GM21723 (cell line): ENCODE measurements at regions not wholly inside any gene's neighbourhood (a gene's known extent, or its start where the extent isn't known, plus 50 kb on each side); places are given as distances from the start of the nearest gene placed in this dataset.

ENCODE experiments used
- ATAC-seq: cut with Tn5 transposase; IDR thresholded peaks from one replicate; pipeline ENCODE4 v1.9.1; 2021; ENCODE audit warnings: mild to moderate bottlenecking, moderate library complexity; ENCODE audit not compliant: unreplicated experiment

- ATAC-seq, result no peak
Measured at GRCh38 chr3:197353001-197353866, 54.8 kb upstream of the DLG1 start.

DNA sequence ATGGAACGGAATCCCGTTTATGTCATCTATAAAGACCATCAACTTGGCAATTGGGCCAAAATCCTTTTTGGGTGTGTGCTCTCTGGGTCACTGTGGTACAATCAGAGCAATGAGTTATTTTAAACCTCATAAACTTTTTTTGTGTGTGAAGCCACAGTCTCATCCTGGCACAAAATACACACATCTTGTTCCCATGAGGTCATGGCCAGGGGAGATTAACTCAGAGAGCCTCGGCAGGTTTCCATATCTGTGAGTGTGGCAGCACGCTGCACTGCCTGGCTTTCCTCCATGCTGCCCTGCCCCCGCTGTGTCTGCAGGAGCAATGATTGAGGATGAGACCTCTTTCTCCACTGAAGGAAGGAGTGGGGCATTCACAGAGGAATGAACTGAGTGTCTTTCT, 54.0 kb upstream of the DLG1 start:
- no peak for ATAC-seq

DNA sequence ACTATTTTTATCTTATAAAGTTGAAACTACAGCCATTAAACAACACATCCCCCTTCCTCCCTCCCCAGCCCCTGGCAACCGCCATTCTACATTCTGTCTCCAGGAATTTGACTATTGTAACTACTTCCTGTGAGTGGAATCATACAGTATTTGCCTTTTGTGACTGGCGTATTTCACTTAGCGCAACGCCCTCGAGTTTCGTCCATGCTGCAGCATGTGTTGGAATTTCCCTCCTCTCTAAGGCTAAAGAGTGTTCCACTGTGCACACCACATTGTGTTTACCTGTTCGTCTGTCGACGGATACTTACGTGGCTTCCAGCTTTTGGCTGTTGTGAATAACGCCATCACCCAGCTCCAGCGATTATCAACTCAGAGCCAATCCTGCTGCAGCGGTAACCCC, 52.0 kb upstream of the DLG1 start:
- no peak for ATAC-seq

DNA sequence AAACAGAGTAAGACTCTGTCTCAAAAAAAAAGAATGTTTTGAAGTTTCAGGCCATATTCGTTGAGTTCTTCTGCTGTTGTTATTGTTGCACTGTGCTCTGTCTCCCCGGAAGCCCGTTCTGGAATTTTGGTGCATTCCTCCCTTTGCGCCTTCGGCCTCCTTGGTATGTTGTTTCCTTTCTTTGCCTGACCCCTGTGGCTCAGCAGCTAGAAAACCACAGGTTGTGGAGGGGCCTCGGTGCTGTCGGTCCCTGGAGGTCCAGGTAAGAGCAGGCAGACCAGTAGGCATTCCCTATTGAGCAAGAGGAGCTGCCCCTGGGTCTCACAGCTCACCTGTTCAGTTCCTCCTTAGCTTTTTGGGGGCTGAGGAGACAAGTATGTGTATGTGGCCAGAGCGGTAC, 51.0 kb upstream of the DLG1 start:
- ATAC-seq, result no peak
